ENCODE measurements at regions not wholly inside any gene's neighbourhood (a gene's known extent, or its start where the extent isn't known, plus 50 kb on each side); places are given as distances from the start of the nearest gene placed in this dataset.

DNA sequence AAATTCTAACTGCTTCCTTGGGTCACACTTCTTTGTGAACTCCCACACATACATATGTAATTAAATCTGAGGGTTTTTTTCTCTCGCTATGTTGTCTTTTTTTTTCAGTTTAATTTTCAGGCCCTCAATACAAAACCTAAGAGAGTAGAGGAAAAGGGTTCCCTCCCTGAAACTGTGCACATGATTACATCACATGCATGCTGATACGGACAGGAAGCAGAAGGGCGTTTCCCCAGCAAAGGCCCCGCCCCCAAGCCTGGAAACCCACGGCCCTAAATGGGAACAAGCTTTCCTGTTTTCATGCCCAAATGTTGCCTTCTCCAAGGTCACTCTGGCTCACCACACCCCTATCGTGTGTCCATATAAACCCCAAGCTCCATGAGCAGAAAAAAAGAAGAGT is 115.4 kb downstream of the TEX36 start:
- Mint-ChIP-seq H3K27ac (no peak overlapping the region), H3K36me3 (no peaks in the 10 kb centered on the region), H3K9me3 (no peaks in the 10 kb centered on the region), H3K27me3 (ENCODE audit: low read depth in 2 of 2) (peaks cover 16 to 24% of the 10 kb centered on the region in 2 donors), H3K4me1 (no peaks in the 10 kb centered on the region), H3K4me3 (no peak overlapping the region)
- 67% methylated on average over 4 of the region's 6 CpGs for WGBS (ENCODE audit: insufficient coverage)
- ATAC-seq (no peak), DNase-seq (no peak)
- H3K27me3 ChIP-seq (ENCODE audit: control insufficient read depth, insufficient read depth, low read length), result peaks cover 3% of the 10 kb centered on the region
- TF ChIP-seq, protein P1, sequence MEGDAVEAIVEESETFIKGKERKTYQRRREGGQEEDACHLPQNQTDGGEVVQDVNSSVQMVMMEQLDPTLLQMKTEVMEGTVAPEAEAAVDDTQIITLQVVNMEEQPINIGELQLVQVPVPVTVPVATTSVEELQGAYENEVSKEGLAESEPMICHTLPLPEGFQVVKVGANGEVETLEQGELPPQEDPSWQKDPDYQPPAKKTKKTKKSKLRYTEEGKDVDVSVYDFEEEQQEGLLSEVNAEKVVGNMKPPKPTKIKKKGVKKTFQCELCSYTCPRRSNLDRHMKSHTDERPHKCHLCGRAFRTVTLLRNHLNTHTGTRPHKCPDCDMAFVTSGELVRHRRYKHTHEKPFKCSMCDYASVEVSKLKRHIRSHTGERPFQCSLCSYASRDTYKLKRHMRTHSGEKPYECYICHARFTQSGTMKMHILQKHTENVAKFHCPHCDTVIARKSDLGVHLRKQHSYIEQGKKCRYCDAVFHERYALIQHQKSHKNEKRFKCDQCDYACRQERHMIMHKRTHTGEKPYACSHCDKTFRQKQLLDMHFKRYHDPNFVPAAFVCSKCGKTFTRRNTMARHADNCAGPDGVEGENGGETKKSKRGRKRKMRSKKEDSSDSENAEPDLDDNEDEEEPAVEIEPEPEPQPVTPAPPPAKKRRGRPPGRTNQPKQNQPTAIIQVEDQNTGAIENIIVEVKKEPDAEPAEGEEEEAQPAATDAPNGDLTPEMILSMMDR (IDR thresholded peaks at IDR 0.05), result no peak
- intact Hi-C loops (cut with micrococcal nuclease), result no loop called here
- H3K27ac ChIP-seq (ENCODE audit: low read length), result no peak overlapping the region
- no peaks in the 10 kb centered on the region for H3K4me1 ChIP-seq (ENCODE audit: control insufficient read depth, insufficient read depth, low read length)
- H3K9me3 ChIP-seq (ENCODE audit: control insufficient read depth, insufficient read depth, low read length), result no peaks in the 10 kb centered on the region
- no peak overlapping the region for H3K4me3 ChIP-seq (ENCODE audit: low read length)
- H3K36me3 ChIP-seq (ENCODE audit: control insufficient read depth, insufficient read depth, low read length), result no peaks in the 10 kb centered on the region

GRCh38 chr10:125565046-125565445 is 117.9 kb downstream of the TEX36 start:
- no peak for DNase-seq
- Mint-ChIP-seq H3K27me3 (ENCODE audit: low read depth in 2 of 2) (peaks cover 12 to 16% of the 10 kb centered on the region in 2 donors), H3K27ac (no peak overlapping the region), H3K4me3 (no peak overlapping the region), H3K9me3 (no peaks in the 10 kb centered on the region), H3K36me3 (no peaks in the 10 kb centered on the region), H3K4me1 (no peaks in the 10 kb centered on the region)
- intact Hi-C loops (cut with micrococcal nuclease), result no loop called here
- Histone ChIP-seq H3K4me1 (ENCODE audit: control insufficient read depth, insufficient read depth, low read length) (no peaks in the 10 kb centered on the region), H3K4me3 (ENCODE audit: low read length) (no peak overlapping the region), H3K36me3 (ENCODE audit: control insufficient read depth, insufficient read depth, low read length) (no peaks in the 10 kb centered on the region), H3K27me3 (ENCODE audit: control insufficient read depth, insufficient read depth, low read length) (peaks cover 3% of the 10 kb centered on the region), H3K27ac (ENCODE audit: low read length) (no peak overlapping the region), H3K9me3 (ENCODE audit: control insufficient read depth, insufficient read depth, low read length) (no peaks in the 10 kb centered on the region)
- TF ChIP-seq, protein P1 (IDR thresholded peaks at IDR 0.05), result no peak
- WGBS (ENCODE audit: insufficient coverage), result 90% methylated on average over 6 of the region's 6 CpGs
- ATAC-seq, result no peak

- Histone ChIP-seq H3K27ac (ENCODE audit: low read length) (no peak overlapping the region), H3K9me3 (ENCODE audit: control insufficient read depth, insufficient read depth, low read length) (no peaks in the 10 kb centered on the region), H3K36me3 (ENCODE audit: control insufficient read depth, insufficient read depth, low read length) (no peaks in the 10 kb centered on the region), H3K4me1 (ENCODE audit: control insufficient read depth, insufficient read depth, low read length) (no peaks in the 10 kb centered on the region), H3K4me3 (ENCODE audit: low read length) (no peak overlapping the region), H3K27me3 (ENCODE audit: control insufficient read depth, insufficient read depth, low read length) (peaks cover 3% of the 10 kb centered on the region)
- DNase-seq (no peak), ATAC-seq (no peak)
- no peaks in the 10 kb centered on the region for H3K36me3 Mint-ChIP-seq
- no peaks in the 10 kb centered on the region for H3K9me3 Mint-ChIP-seq
- H3K27me3 Mint-ChIP-seq (ENCODE audit: low read depth in 2 of 2), result peaks cover 10 to 16% of the 10 kb centered on the region in 2 donors
- H3K4me1 Mint-ChIP-seq, result no peaks in the 10 kb centered on the region
- H3K4me3 Mint-ChIP-seq, result no peak overlapping the region
- TF ChIP-seq, protein P1 (IDR thresholded peaks at IDR 0.05), result no peak
- WGBS (ENCODE audit: insufficient coverage), result 77% methylated on average over 3 of the region's 3 CpGs
- H3K27ac Mint-ChIP-seq, result no peak overlapping the region
- intact Hi-C loops (cut with micrococcal nuclease), result no loop called here
Observed at GRCh38 chr10:125564570-125564969, 118.4 kb downstream of the TEX36 start.

DNA sequence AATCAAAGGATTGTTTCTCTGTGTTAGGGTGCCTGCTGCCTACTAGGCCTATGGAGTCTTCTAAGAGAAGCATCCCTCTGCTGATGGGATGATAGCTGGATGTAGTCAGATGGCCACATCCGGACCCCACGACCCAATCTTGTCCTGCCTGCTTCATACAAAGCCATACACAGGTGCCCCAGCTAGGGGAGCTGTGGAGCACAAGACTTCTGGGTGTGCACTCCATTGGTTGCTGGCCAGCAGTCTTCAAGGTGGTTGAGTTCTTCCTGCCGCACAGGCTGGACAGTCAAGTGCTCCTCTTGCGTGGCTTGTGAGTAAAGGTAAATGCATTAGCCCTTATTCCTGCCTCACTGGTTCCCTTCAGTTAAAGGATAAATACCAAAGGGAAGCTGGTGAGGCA is 120.2 kb downstream of the TEX36 start:
- no peak overlapping the region for H3K4me3 ChIP-seq (ENCODE audit: low read length)
- H3K9me3 Mint-ChIP-seq, result no peaks in the 10 kb centered on the region
- peaks cover 10 to 21% of the 10 kb centered on the region in 2 donors for H3K27me3 Mint-ChIP-seq (ENCODE audit: low read depth in 2 of 2)
- peaks cover 3% of the 10 kb centered on the region for H3K27me3 ChIP-seq (ENCODE audit: control insufficient read depth, insufficient read depth, low read length)
- no peaks in the 10 kb centered on the region for H3K9me3 ChIP-seq (ENCODE audit: control insufficient read depth, insufficient read depth, low read length)
- no peak overlapping the region for H3K4me3 Mint-ChIP-seq
- DNase-seq (no peak), ATAC-seq (no peak)
- 86% methylated on average over 4 of the region's 4 CpGs for WGBS (ENCODE audit: insufficient coverage)
- H3K27ac ChIP-seq (ENCODE audit: low read length), result no peak overlapping the region
- H3K4me1 ChIP-seq (ENCODE audit: control insufficient read depth, insufficient read depth, low read length), result no peaks in the 10 kb centered on the region
- intact Hi-C loops (cut with micrococcal nuclease), result no loop called here
- H3K36me3 ChIP-seq (ENCODE audit: control insufficient read depth, insufficient read depth, low read length), result no peaks in the 10 kb centered on the region
- H3K36me3 Mint-ChIP-seq, result no peaks in the 10 kb centered on the region
- TF ChIP-seq, protein P1 (IDR thresholded peaks at IDR 0.05), result no peak
- H3K27ac Mint-ChIP-seq, result no peak overlapping the region
- H3K4me1 Mint-ChIP-seq, result peaks cover 0 to 7% of the 10 kb centered on the region in 2 donors
